ENCODE measurements at regions not wholly inside any gene's neighbourhood (a gene's known extent, or its start where the extent isn't known, plus 50 kb on each side); places are given as distances from the start of the nearest gene placed in this dataset.
"Not testable (repeated sequence)": the region's sequence is repeated elsewhere in the genome, so short reads cannot be mapped to it uniquely, and the experiment has no call there.

- TF ChIP-seq POLR2AphosphoS5 (IDR thresholded peaks at IDR 0.05) (no peak), EP300 (IDR thresholded peaks at IDR 0.05) (no peak), POLR2A (IDR thresholded peaks at IDR 0.05; ENCODE audit: low read depth) (no peak), CTCF (IDR thresholded peaks at IDR 0.05) (no peak)
- no peak for DNase-seq (ENCODE audit: extremely low spot score)
- Histone ChIP-seq H3K27me3 (peaks cover 0 to 62% (median 0%) of the 10 kb centered on the region in 4 donors), H3K4me3 (no peak overlapping the region), H3K27ac (replicated peaks in 1 of 4) (no peak overlapping the region), H3K36me3 (no peaks in the 10 kb centered on the region), H3K4me1 (peaks cover 0 to 9% (median 6%) of the 10 kb centered on the region in 4 donors), H3K9me3 (peaks cover 0 to 2% (median 0%) of the 10 kb centered on the region in 4 donors)
- WGBS: 87% methylated on average over 15 of the region's 30 CpGs
- intact Hi-C loops (cut with DNase I): no loop called here
Measured at GRCh38 chr9:135409286-135410200, 70.0 kb upstream of the PPP1R26 start.

GRCh38 chr9:135410421-135410820 is 69.2 kb upstream of the PPP1R26 start:
- H3K9me3 ChIP-seq: peaks cover 0 to 2% (median 0%) of the 10 kb centered on the region in 4 donors
- H3K27me3 ChIP-seq: peaks cover 0 to 62% (median 0%) of the 10 kb centered on the region in 4 donors
- no peak for DNase-seq (ENCODE audit: extremely low spot score)
- no peak overlapping the region for H3K4me3 ChIP-seq
- intact Hi-C loops (cut with DNase I): no loop called here
- H3K4me1 ChIP-seq: peaks cover 0 to 9% (median 6%) of the 10 kb centered on the region in 4 donors
- 86% methylated on average over 4 of the region's 7 CpGs for WGBS
- TF ChIP-seq EP300 (IDR thresholded peaks at IDR 0.05) (no peak), POLR2AphosphoS5 (IDR thresholded peaks at IDR 0.05) (no peak), CTCF (IDR thresholded peaks at IDR 0.05) (no peak), POLR2A (IDR thresholded peaks at IDR 0.05; ENCODE audit: low read depth) (no peak)
- no peak overlapping the region for H3K27ac ChIP-seq (replicated peaks in 1 of 4)
- no peaks in the 10 kb centered on the region for H3K36me3 ChIP-seq

GRCh38 chr9:135410831-135411473 is 68.6 kb upstream of the PPP1R26 start:
- Histone ChIP-seq H3K4me3 (no peak overlapping the region), H3K27me3 (peaks cover 0 to 65% (median 0%) of the 10 kb centered on the region in 4 donors), H3K27ac (replicated peaks in 1 of 4) (no peak overlapping the region), H3K4me1 (peaks cover 0 to 9% (median 6%) of the 10 kb centered on the region in 4 donors), H3K9me3 (peaks cover 0 to 2% (median 0%) of the 10 kb centered on the region in 4 donors), H3K36me3 (no peaks in the 10 kb centered on the region)
- 70% methylated on average over 18 of the region's 20 CpGs for WGBS
- TF ChIP-seq EP300 (IDR thresholded peaks at IDR 0.05): no peak
- no peak for TF ChIP-seq POLR2A (IDR thresholded peaks at IDR 0.05; ENCODE audit: low read depth)
- TF ChIP-seq CTCF (IDR thresholded peaks at IDR 0.05): no peak
- TF ChIP-seq POLR2AphosphoS5 (IDR thresholded peaks at IDR 0.05): no peak
- no peak for DNase-seq (ENCODE audit: extremely low spot score)
- intact Hi-C loops (cut with DNase I): no loop called here

- peaks cover 0 to 68% (median 0%) of the 10 kb centered on the region in 4 donors for H3K27me3 ChIP-seq
- not testable (repeated sequence) for H3K36me3 ChIP-seq; H3K9me3 ChIP-seq; DNase-seq (ENCODE audit: extremely low spot score); H3K4me1 ChIP-seq; H3K4me3 ChIP-seq; H3K27ac ChIP-seq (replicated peaks in 1 of 4)
- intact Hi-C loops (cut with DNase I): loop anchor here (1.0 kb wide), 1 partner anchor 325 kb away; no protein-coding TSS in a partner anchor
- 93% methylated on average over 7 of the region's 7 CpGs for WGBS
Measured at GRCh38 chr9:135411605-135412004, 68.0 kb upstream of the PPP1R26 start.
